MV-4-11 (cell line): ENCODE measurements at regions not wholly inside any gene's neighbourhood (a gene's known extent, or its start where the extent isn't known, plus 50 kb on each side); places are given as distances from the start of the nearest gene placed in this dataset.
"Not testable (repeated sequence)": the region's sequence is repeated elsewhere in the genome, so short reads cannot be mapped to it uniquely, and the experiment has no call there.

Experiments
- DNase-seq: peaks from one replicate; lab custom pipeline; 2025; lab: John Stamatoyannopoulos, UW

GRCh38 chr17:33902901-33903449, 352.1 kb upstream of the CCL2 start:
- DNase-seq: no peak

- DNase-seq: no peak
These were observed 350.6 kb upstream of the CCL2 start for GRCh38 chr17:33904476-33904875.

- DNase-seq: no peak
These were observed 349.7 kb upstream of the CCL2 start for GRCh38 chr17:33905338-33905800.

- DNase-seq: no peak
These were observed 346.6 kb upstream of the CCL2 start for GRCh38 chr17:33908363-33909064.

GRCh38 chr17:33910200-33910857, 344.8 kb upstream of the CCL2 start:
- DNase-seq: no peak

GRCh38 chr17:33914125-33914524, 341.0 kb upstream of the CCL2 start:
- DNase-seq: no peak

GRCh38 chr17:33922971-33923370, 332.1 kb upstream of the CCL2 start:
- DNase-seq: no peak

- no peak for DNase-seq
These were observed 331.0 kb upstream of the CCL2 start for GRCh38 chr17:33924104-33924503.

GRCh38 chr17:33925649-33926048, 329.4 kb upstream of the CCL2 start:
- DNase-seq: no peak

GRCh38 chr17:33927732-33928133, 327.4 kb upstream of the CCL2 start:
- no peak for DNase-seq

GRCh38 chr17:33929181-33929724, 325.8 kb upstream of the CCL2 start:
- no peak for DNase-seq

GRCh38 chr17:33931148-33931814, 323.8 kb upstream of the CCL2 start:
- not testable (repeated sequence) for DNase-seq

GRCh38 chr17:33932996-33933395, 322.1 kb upstream of the CCL2 start:
- DNase-seq: no peak

- DNase-seq: no peak
These were observed 321.5 kb upstream of the CCL2 start for GRCh38 chr17:33933576-33933975.

- DNase-seq: no peak
These were observed 320.4 kb upstream of the CCL2 start for GRCh38 chr17:33934696-33935095.

GRCh38 chr17:33935822-33936221, 319.3 kb upstream of the CCL2 start:
- no peak for DNase-seq

- DNase-seq: no peak
These were observed 318.3 kb upstream of the CCL2 start for GRCh38 chr17:33936764-33937163.

- DNase-seq: no peak
These were observed 315.1 kb upstream of the CCL2 start for GRCh38 chr17:33939959-33940358.

- no peak for DNase-seq
These were observed 314.2 kb upstream of the CCL2 start for GRCh38 chr17:33940769-33941370.

GRCh38 chr17:33941744-33942143, 313.3 kb upstream of the CCL2 start:
- no peak for DNase-seq

GRCh38 chr17:33942414-33942813, 312.7 kb upstream of the CCL2 start:
- no peak for DNase-seq

GRCh38 chr17:33944412-33944811, 310.7 kb upstream of the CCL2 start:
- no peak for DNase-seq
